HL-60 (cell line): ENCODE measurements at regions not wholly inside any gene's neighbourhood (a gene's known extent, or its start where the extent isn't known, plus 50 kb on each side); places are given as distances from the start of the nearest gene placed in this dataset.

Experiments
- DNase-seq, 2 experiments: peaks; one replicate each; pipeline ENCODE4 v3.0.0-alpha.2; 2010 to 2020; ENCODE audit warnings: low read depth in 1 of 2, low spot score in 1 of 2
- H3K27ac ChIP-seq: fragments of 250-450 bp; sonication (Bioruptor Pico); replicated peaks from 2 replicates; pipeline ENCODE4 v1.5.1; 2020; ENCODE audit warnings: mild to moderate bottlenecking, moderate library complexity
- H3K27me3 ChIP-seq: fragments of 250-450 bp; sonication (Bioruptor Pico); 2 replicates; pipeline ENCODE4 v1.5.1; 2021; ENCODE audit warnings: mild to moderate bottlenecking, moderate library complexity; ENCODE audit not compliant: insufficient read depth, poor library complexity, severe bottlenecking
- H3K4me3 ChIP-seq: replicated peaks from 2 replicates; pipeline ENCODE4 v1.5.1; 2011; ENCODE audit warnings: mild to moderate bottlenecking, control low read depth, low read length; ENCODE audit not compliant: insufficient read depth
- CTCF ChIP-seq: IDR thresholded peaks from one replicate; pipeline ENCODE4 v1.5.1; 2011; ENCODE audit warnings: low read length, control low read depth, inconsistent platforms; ENCODE audit not compliant: insufficient read depth
- GABPA ChIP-seq: IDR thresholded peaks from 2 replicates; pipeline ENCODE4 v1.6.1; 2012; ENCODE audit warnings: low read depth
- POLR2AphosphoS5 ChIP-seq: IDR thresholded peaks from 2 replicates; pipeline ENCODE4 v1.6.1; 2012; ENCODE audit warnings: low read depth
- REST ChIP-seq: IDR thresholded peaks from 2 replicates; pipeline ENCODE4 v1.6.1; 2012; ENCODE audit warnings: low read depth; ENCODE audit not compliant: insufficient replicate concordance
- SPI1 ChIP-seq: IDR thresholded peaks from 2 replicates; pipeline ENCODE4 v1.6.1; 2012; ENCODE audit warnings: low read depth, mild to moderate bottlenecking, borderline replicate concordance

- TF ChIP-seq POLR2AphosphoS5: no peak
- TF ChIP-seq SPI1: no peak
- TF ChIP-seq CTCF: no peak
- TF ChIP-seq GABPA: no peak
- no peak for TF ChIP-seq REST
- no peak overlapping the region for H3K4me3 ChIP-seq
- no peak for DNase-seq
- no peak overlapping the region for H3K27ac ChIP-seq
- no peaks in the 10 kb centered on the region for H3K27me3 ChIP-seq
Observed at GRCh38 chr2:117342415-117342814, 472.1 kb upstream of the DDX18 start.

GRCh38 chr2:117349687-117350086, 464.8 kb upstream of the DDX18 start:
- TF ChIP-seq CTCF: no peak
- no peak for TF ChIP-seq SPI1
- no peak for TF ChIP-seq GABPA
- TF ChIP-seq REST: no peak
- no peak for TF ChIP-seq POLR2AphosphoS5
- DNase-seq: no peak
- Histone ChIP-seq H3K27me3 (peaks cover 2% of the 10 kb centered on the region), H3K27ac (no peak overlapping the region), H3K4me3 (no peak overlapping the region)

- no peak overlapping the region for H3K4me3 ChIP-seq
- no peak overlapping the region for H3K27ac ChIP-seq
- H3K27me3 ChIP-seq: peaks cover 2% of the 10 kb centered on the region
- TF ChIP-seq SPI1: no peak
- no peak for TF ChIP-seq POLR2AphosphoS5
- TF ChIP-seq CTCF: no peak
- no peak for TF ChIP-seq GABPA
- no peak for TF ChIP-seq REST
- no peak for DNase-seq
Observed at GRCh38 chr2:117351396-117351795, 463.1 kb upstream of the DDX18 start.
